Thoracic aorta (tissue), 2 donors: ENCODE measurements at regions not wholly inside any gene's neighbourhood (a gene's known extent, or its start where the extent isn't known, plus 50 kb on each side); places are given as distances from the start of the nearest gene placed in this dataset.

Experiments used
- ATAC-seq: fragments of 150-250 bp; one replicate; pipeline ENCODE4 v1.8.0; 2017; ENCODE audit warnings: low read depth; ENCODE audit not compliant: insufficient number of reproducible peaks, low FRiP score
- DNase-seq: peaks from one replicate; pipeline ENCODE4 v3.0.0-alpha.2; 2020; ENCODE audit warnings: low spot score
- H3K27ac ChIP-seq, 2 donors: fragments of 200-600 bp; sonication (generic); 1 replicate in 1 of 2; 2 replicates in 1 of 2; pipeline ENCODE4 v1.5.1; 2016; ENCODE audit warnings: mild to moderate bottlenecking in 2 of 2, moderate library complexity in 2 of 2
- H3K27me3 ChIP-seq: fragments of 200-600 bp; sonication (generic); replicated peaks from 2 replicates; pipeline ENCODE4 v1.6.0; 2016; ENCODE audit warnings: mild to moderate bottlenecking; ENCODE audit not compliant: insufficient read depth
- H3K36me3 ChIP-seq: fragments of 200-600 bp; sonication (generic); one replicate; pipeline ENCODE4 v1.5.1; 2016
- H3K4me1 ChIP-seq, 2 donors: fragments of 200-600 bp; sonication (generic); 1 replicate in 1 of 2; 2 replicates in 1 of 2; pipeline versions ENCODE4 v1.5.1 to v1.6.0; 2016; ENCODE audit warnings: low read depth in 2 of 2, mild to moderate bottlenecking in 1 of 2; ENCODE audit not compliant: control insufficient read depth in 1 of 2
- H3K4me3 ChIP-seq: fragments of 200-600 bp; sonication (generic); 2 replicates; pipeline ENCODE4 v1.5.1; 2016; ENCODE audit warnings: mild to moderate bottlenecking
- H3K9me3 ChIP-seq: fragments of 200-600 bp; sonication (generic); 2 replicates; pipeline ENCODE4 v1.5.1; 2016
- CTCF ChIP-seq: fragments of 200-600 bp; sonication (generic); IDR thresholded peaks from one replicate; pipeline ENCODE4 v1.5.1; 2019; ENCODE audit warnings: antibody characterized with exemption

GRCh38 chr16:73846356-73846755 lies 450.3 kb upstream of the PSMD7 start:
- peaks cover 0 to 11% of the 10 kb centered on the region in 2 donors for H3K4me1 ChIP-seq
- no peak overlapping the region for H3K4me3 ChIP-seq
- DNase-seq (no peak), ATAC-seq (no peak)
- no peaks in the 10 kb centered on the region for H3K9me3 ChIP-seq
- no peak overlapping the region for H3K27ac ChIP-seq
- no peak for TF ChIP-seq CTCF
- H3K36me3 ChIP-seq, result no peaks in the 10 kb centered on the region
- H3K27me3 ChIP-seq, result no peaks in the 10 kb centered on the region

- DNase-seq (no peak), ATAC-seq (no peak)
- Histone ChIP-seq H3K4me1 (peaks cover 0 to 11% of the 10 kb centered on the region in 2 donors), H3K9me3 (no peaks in the 10 kb centered on the region), H3K4me3 (no peak overlapping the region), H3K27me3 (no peaks in the 10 kb centered on the region), H3K36me3 (no peaks in the 10 kb centered on the region), H3K27ac (no peak overlapping the region)
- TF ChIP-seq CTCF, result no peak
These were observed 450.6 kb upstream of the PSMD7 start for GRCh38 chr16:73846007-73846330.

- Histone ChIP-seq H3K36me3 (no peaks in the 10 kb centered on the region), H3K4me3 (no peak overlapping the region), H3K9me3 (no peaks in the 10 kb centered on the region), H3K4me1 (peaks cover 0 to 11% of the 10 kb centered on the region in 2 donors), H3K27ac (no peak overlapping the region), H3K27me3 (no peaks in the 10 kb centered on the region)
- ATAC-seq, result no peak
- no peak for DNase-seq
- no peak for TF ChIP-seq CTCF
These were observed 451.2 kb upstream of the PSMD7 start for GRCh38 chr16:73845238-73846006.

GRCh38 chr16:73840728-73841127 lies 455.9 kb upstream of the PSMD7 start:
- H3K27ac ChIP-seq, result no peak overlapping the region
- no peaks in the 10 kb centered on the region for H3K9me3 ChIP-seq
- H3K36me3 ChIP-seq, result no peaks in the 10 kb centered on the region
- no peak for TF ChIP-seq CTCF
- DNase-seq (no peak), ATAC-seq (no peak)
- H3K27me3 ChIP-seq, result no peaks in the 10 kb centered on the region
- H3K4me1 ChIP-seq, result peaks cover 0 to 3% of the 10 kb centered on the region in 2 donors
- no peak overlapping the region for H3K4me3 ChIP-seq

- Histone ChIP-seq H3K9me3 (no peaks in the 10 kb centered on the region), H3K4me1 (no peaks in the 10 kb centered on the region), H3K4me3 (no peak overlapping the region), H3K27me3 (no peaks in the 10 kb centered on the region), H3K27ac (no peak overlapping the region), H3K36me3 (no peaks in the 10 kb centered on the region)
- DNase-seq, result no peak
- no peak for ATAC-seq
- no peak for TF ChIP-seq CTCF
These were observed 465.4 kb upstream of the PSMD7 start for GRCh38 chr16:73831220-73831619.
